ENCODE measurements at regions not wholly inside any gene's neighbourhood (a gene's known extent, or its start where the extent isn't known, plus 50 kb on each side); places are given as distances from the start of the nearest gene placed in this dataset.

DNA sequence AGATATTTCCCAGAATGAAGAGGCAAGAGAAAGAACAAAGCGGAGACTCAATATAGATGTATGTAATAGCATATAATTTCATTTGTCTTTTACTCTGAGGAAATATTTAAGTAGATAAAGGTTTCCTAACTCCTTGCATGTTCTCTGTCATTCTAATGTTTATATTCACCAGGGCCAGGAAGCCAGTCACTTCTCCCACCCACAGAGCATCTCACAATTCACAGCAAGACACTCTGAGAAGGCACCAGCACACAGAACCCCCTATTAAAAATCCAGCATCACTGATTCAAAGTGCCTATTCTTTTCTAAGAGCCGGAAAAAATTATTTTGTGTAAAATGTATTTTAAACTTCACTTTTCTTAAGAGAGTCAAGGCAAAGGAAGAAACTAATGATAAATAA is 927.1 kb downstream of the C4orf33 start:
- TF ChIP-seq, protein P1, sequence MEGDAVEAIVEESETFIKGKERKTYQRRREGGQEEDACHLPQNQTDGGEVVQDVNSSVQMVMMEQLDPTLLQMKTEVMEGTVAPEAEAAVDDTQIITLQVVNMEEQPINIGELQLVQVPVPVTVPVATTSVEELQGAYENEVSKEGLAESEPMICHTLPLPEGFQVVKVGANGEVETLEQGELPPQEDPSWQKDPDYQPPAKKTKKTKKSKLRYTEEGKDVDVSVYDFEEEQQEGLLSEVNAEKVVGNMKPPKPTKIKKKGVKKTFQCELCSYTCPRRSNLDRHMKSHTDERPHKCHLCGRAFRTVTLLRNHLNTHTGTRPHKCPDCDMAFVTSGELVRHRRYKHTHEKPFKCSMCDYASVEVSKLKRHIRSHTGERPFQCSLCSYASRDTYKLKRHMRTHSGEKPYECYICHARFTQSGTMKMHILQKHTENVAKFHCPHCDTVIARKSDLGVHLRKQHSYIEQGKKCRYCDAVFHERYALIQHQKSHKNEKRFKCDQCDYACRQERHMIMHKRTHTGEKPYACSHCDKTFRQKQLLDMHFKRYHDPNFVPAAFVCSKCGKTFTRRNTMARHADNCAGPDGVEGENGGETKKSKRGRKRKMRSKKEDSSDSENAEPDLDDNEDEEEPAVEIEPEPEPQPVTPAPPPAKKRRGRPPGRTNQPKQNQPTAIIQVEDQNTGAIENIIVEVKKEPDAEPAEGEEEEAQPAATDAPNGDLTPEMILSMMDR (IDR thresholded peaks at IDR 0.05) = no peak
- TF ChIP-seq POLR2A (IDR thresholded peaks at IDR 0.05) (no peak), POLR2AphosphoS5 (IDR thresholded peaks at IDR 0.05) (no peak)
